C4-2B (cell line): ENCODE measurements at regions not wholly inside any gene's neighbourhood (a gene's known extent, or its start where the extent isn't known, plus 50 kb on each side); places are given as distances from the start of the nearest gene placed in this dataset.

ENCODE experiments used
- H3K27ac ChIP-seq: fragments of 450-650 bp; 2 replicates; pipeline ENCODE4 v1.5.1; 2017
- ZFX ChIP-seq: fragments of 450-650 bp; IDR thresholded peaks from 2 replicates; pipeline ENCODE4 v1.6.1; 2017
- TF ChIP-seq, protein P1 (sequence below): fragments of 450-650 bp; conservative IDR thresholded peaks from 2 replicates; pipeline ENCODE4 v1.5.1; 2017; ENCODE audit warnings: mild to moderate bottlenecking

DNA sequence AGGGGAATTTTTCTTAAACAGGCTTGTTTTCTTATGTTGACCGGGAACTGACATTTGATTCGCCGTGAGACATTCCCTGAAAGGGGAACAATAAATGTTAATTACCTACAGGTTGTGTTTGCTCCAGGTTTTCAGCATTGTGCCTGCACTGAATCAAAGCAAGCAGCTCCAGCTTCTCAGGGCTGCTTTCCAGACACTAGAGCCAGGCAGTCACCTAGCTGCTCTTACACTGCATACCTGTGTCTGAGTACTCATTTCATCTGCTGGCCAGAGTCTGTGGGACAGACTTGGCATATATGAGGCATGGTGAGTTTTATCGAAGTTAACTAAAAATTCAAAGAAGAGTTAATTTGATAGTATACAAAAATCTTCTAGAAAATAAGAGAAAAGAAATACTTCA lies 951.8 kb upstream of the MAP3K7 start:
- no peak overlapping the region for H3K27ac ChIP-seq
- TF ChIP-seq ZFX, result no peak
- TF ChIP-seq, protein P1, sequence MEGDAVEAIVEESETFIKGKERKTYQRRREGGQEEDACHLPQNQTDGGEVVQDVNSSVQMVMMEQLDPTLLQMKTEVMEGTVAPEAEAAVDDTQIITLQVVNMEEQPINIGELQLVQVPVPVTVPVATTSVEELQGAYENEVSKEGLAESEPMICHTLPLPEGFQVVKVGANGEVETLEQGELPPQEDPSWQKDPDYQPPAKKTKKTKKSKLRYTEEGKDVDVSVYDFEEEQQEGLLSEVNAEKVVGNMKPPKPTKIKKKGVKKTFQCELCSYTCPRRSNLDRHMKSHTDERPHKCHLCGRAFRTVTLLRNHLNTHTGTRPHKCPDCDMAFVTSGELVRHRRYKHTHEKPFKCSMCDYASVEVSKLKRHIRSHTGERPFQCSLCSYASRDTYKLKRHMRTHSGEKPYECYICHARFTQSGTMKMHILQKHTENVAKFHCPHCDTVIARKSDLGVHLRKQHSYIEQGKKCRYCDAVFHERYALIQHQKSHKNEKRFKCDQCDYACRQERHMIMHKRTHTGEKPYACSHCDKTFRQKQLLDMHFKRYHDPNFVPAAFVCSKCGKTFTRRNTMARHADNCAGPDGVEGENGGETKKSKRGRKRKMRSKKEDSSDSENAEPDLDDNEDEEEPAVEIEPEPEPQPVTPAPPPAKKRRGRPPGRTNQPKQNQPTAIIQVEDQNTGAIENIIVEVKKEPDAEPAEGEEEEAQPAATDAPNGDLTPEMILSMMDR, result no peak

DNA sequence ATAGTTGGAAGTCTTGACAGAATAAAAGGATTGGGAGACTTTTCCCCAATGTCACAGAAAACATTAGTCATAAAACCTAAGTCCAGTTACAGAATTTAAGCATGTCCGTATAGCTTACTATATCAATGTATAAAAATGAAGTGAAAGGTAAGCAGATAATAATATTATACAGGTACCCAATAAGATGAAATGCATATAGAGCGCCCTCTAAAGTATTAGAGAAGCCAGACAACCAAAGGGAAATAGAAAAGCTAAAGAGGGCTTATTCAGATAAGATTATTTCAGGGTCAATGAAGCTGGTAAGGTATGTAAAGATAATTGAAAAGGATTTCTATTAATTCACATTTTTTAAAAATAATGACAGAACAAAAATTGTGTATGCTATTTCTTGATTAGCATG lies 947.7 kb upstream of the MAP3K7 start:
- no peak for TF ChIP-seq ZFX
- TF ChIP-seq, protein P1, result peak; percentile 42
- H3K27ac ChIP-seq, result no peak overlapping the region

DNA sequence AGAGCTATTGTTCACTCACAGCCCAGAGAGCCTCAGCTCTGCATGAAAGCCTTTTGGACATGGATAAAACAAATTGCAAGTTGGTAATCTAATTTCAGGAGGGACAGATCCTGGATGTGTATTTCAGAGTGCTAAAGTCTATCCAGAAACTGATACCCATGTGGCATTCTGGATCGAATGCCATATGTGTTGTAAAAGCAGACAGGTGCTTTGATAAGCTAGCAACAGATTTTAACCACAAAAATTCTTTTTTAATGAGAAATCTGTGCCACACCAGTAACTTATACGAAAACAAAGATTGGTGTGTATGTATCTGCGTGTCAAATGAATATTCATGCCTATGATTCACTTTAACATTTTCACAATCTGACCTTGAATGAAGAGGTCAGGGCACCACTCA lies 936.6 kb upstream of the MAP3K7 start:
- H3K27ac ChIP-seq, result no peak overlapping the region
- TF ChIP-seq ZFX, result no peak
- TF ChIP-seq, protein P1, result no peak

DNA sequence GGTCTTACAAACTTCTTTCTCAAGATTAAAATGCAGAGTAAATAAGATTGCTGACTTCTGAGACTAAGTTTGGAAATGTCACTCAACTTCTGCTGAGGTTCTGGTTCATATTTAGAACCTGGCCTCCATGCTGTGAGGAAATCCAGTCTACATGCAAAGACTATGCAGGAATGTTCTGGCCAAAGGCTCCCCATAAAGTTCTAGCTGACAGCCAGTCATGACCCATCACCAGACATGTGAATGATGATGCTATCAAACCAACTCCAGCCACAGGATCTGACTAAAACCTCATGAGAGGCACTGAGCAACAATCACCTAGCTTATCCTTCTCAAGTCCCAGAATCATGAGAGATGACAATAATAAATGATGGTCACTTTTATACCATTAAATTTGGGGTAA lies 935.1 kb upstream of the MAP3K7 start:
- no peak overlapping the region for H3K27ac ChIP-seq
- TF ChIP-seq, protein P1, result no peak
- no peak for TF ChIP-seq ZFX

DNA sequence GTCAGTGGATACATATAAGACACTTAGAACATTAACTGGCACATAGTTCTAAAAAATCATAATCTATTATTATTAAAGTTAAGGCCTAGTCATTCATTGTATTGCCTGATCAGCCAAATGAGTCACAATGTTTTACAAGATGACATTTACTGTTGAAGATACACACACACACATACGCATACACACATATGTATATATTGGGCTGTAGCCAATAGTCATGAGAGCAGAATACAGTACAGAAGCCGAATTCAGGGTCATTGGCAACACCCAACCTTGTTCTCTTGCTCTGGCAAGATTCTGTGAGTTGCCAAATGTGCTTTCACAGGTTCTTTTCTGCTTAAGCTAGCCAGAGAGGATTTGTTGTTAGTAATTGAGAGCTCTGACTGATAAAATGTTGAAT lies 922.8 kb upstream of the MAP3K7 start:
- TF ChIP-seq, protein P1, result no peak
- TF ChIP-seq ZFX, result no peak
- H3K27ac ChIP-seq, result no peak overlapping the region

DNA sequence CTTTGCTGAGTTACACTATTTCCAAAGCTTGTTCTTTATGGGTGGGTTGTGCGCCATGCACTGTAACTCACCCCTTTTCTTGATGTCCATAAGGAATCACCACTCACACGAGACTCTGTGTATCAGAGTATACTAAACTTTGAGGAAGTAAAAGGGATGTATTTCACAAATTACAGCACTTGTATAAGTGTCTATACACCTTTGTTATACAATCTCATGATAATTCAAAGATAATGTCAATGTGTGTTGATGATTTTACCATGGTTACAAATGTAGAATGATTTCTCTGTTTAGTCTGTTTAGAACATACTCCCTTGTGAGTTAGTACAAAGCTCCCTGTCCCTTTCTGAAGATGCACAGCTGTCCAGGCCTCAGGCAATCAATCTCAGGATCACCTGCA lies 922.2 kb upstream of the MAP3K7 start:
- TF ChIP-seq ZFX, result no peak
- TF ChIP-seq, protein P1, result no peak
- no peak overlapping the region for H3K27ac ChIP-seq

DNA sequence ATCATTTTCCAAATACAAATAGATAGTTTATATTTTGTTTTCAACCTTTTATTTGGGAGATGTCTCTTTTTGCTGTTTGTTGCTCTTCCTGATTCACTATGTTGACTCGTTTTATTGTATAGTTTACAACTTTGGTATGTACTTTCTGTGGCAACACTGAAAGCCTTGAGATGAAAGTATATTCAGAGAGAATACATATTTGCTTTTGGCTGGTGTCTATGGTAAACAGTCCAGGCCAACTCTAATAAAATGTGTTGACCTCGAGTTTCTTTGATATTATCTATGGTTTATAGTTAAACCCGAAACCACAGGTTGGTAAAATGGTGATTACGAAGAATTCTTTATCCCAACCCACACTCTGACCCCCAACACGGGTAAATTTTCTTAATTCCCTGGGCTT lies 919.6 kb upstream of the MAP3K7 start:
- H3K27ac ChIP-seq, result no peak overlapping the region
- TF ChIP-seq ZFX, result no peak
- TF ChIP-seq, protein P1, result no peak

DNA sequence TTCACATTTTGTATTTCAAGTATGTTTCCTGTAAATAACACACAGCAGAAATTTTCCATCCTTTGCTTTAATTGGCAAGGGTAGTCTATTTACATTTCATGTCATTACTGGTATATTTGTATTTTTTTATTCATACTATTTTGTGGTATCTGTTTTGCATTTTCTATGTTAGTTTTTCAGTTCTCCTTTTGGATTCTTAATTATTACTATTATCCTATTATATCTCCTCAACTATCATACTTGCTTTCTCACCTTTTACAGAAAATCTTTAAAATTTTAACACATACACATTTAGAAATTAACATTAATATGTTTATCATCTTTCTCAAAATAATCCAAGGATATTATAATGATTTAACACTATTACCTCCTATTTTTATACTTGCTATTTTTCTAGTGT lies 918.3 kb upstream of the MAP3K7 start:
- TF ChIP-seq, protein P1, result no peak
- TF ChIP-seq ZFX, result no peak
- no peak overlapping the region for H3K27ac ChIP-seq
